ENCODE measurements at regions not wholly inside any gene's neighbourhood (a gene's known extent, or its start where the extent isn't known, plus 50 kb on each side); places are given as distances from the start of the nearest gene placed in this dataset.

DNA sequence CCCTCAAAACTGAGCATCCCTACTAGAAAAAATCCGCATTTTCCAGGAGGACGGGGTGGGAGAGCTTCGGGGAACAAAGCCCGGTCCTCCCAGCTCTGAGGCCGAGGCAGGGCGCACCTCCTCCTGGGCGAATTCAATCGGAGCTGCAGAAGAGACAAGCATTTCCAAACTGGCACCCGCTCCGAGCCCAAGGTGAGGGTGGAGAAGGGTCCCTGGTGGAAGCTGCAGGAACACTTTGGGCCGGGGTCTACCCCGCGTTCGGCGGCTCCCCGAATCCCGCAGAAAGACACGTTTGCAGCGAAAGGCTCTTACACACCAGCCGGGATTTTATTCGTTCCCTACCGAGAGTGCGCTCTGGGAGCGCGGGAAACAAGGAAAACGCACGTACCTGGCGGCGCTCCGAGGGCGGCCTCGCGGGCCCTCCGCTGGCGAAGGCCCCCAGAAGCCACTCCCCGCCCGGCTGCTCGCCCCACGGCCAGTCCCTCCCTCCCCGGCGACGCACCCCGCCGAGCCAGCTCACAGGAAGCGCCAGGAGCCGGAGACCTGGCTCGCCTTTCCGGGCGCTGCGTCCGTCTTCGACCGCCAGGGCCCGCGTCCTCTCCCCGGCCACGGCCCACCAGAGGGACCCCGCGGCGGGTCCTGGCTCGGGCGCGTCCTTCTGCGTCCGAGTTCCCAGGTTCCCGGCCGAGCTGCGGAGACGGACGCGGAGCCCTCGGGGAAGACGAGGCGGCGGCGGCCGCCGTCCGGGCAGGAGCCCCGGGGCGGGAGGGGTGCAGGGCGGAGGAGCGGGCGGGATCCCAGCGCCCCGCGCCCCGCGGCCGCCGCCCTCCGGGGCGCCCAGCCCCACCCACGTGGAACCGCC lies 49.8 kb upstream of the BAHCC1 start:
- Histone ChIP-seq H3K4me3 (ENCODE audit: low read length) (peak overlapping the region; percentile 50), H3K27ac (ENCODE audit: low read depth in 1 of 2, low read length in 2 of 2) (no peak overlapping the region), H3K36me3 (ENCODE audit: insufficient read depth, low read length) (no peaks in the 10 kb centered on the region), H3K4me1 (ENCODE audit: insufficient read depth, low read length) (peaks cover 53% of the 10 kb centered on the region), H3K9me3 (ENCODE audit: control insufficient read depth in 1 of 2, insufficient read depth in 1 of 2, low read length in 2 of 2) (peaks cover 0 to 23% of the 10 kb centered on the region in 2 experiments), H3K27me3 (ENCODE audit: control insufficient read depth in 1 of 2, insufficient read depth in 2 of 2, low read length in 2 of 2) (peaks cover 43 to 48% of the 10 kb centered on the region in 2 experiments)
- no peak for TF ChIP-seq CTCF (IDR thresholded peaks at IDR 0.05)
- H3K4me1 Mint-ChIP-seq (ENCODE audit: low read depth), result peaks cover 20% of the 10 kb centered on the region
- no peaks in the 10 kb centered on the region for H3K9me3 Mint-ChIP-seq
- intact Hi-C loops (cut with DNase I, micrococcal nuclease), result loop anchor here in 1 of 2 experiments (2.0 kb wide), 2 partner anchors 51 to 123 kb away; partner anchors contain the start of genes CEP131 and SLC38A10
- ChIA-PET POLR2A (interaction anchor here (0.7 kb wide), 1 partner anchor 49 kb away, joined by 3 read pairs; no protein-coding TSS in a partner anchor), CTCF (no interaction called here)
- peak in 9 of 14 experiments; percentile 16 to 72 (median 43) for DNase-seq
- peak overlapping the region; percentile 65 for H3K4me3 Mint-ChIP-seq
- no peak overlapping the region for H3K27ac Mint-ChIP-seq
- H3K27me3 Mint-ChIP-seq, result peaks cover 34% of the 10 kb centered on the region
- ATAC-seq (ENCODE audit: poor library complexity), result peak; percentile 10
- no peaks in the 10 kb centered on the region for H3K36me3 Mint-ChIP-seq (ENCODE audit: low read depth)
